IPS-15b (cell line): ENCODE measurements at regions not wholly inside any gene's neighbourhood (a gene's known extent, or its start where the extent isn't known, plus 50 kb on each side); places are given as distances from the start of the nearest gene placed in this dataset.
A peak's percentile ranks its signal among the peaks of the same experiment; 100 is the strongest.

ENCODE experiments used
- H3K27me3 ChIP-seq: one replicate; pipeline ENCODE4 v1.6.1; 2013; ENCODE audit warnings: low read length; ENCODE audit not compliant: control insufficient read depth, insufficient read depth
- H3K36me3 ChIP-seq: one replicate; pipeline ENCODE4 v1.6.1; 2013; ENCODE audit warnings: low read length; ENCODE audit not compliant: control insufficient read depth, insufficient read depth
- H3K4me1 ChIP-seq: one replicate; pipeline ENCODE4 v1.6.1; 2013; ENCODE audit warnings: mild to moderate bottlenecking, low read length; ENCODE audit not compliant: control insufficient read depth, insufficient read depth
- H3K4me3 ChIP-seq: one replicate; pipeline ENCODE4 v1.5.1; 2013; ENCODE audit warnings: low read depth, low read length
- H3K9ac ChIP-seq: one replicate; pipeline ENCODE4 v1.6.1; 2013; ENCODE audit warnings: low read depth, mild to moderate bottlenecking, low read length
- H3K9me3 ChIP-seq: one replicate; pipeline ENCODE4 v1.6.1; 2013; ENCODE audit warnings: mild to moderate bottlenecking, low read length; ENCODE audit not compliant: control insufficient read depth, insufficient read depth

DNA sequence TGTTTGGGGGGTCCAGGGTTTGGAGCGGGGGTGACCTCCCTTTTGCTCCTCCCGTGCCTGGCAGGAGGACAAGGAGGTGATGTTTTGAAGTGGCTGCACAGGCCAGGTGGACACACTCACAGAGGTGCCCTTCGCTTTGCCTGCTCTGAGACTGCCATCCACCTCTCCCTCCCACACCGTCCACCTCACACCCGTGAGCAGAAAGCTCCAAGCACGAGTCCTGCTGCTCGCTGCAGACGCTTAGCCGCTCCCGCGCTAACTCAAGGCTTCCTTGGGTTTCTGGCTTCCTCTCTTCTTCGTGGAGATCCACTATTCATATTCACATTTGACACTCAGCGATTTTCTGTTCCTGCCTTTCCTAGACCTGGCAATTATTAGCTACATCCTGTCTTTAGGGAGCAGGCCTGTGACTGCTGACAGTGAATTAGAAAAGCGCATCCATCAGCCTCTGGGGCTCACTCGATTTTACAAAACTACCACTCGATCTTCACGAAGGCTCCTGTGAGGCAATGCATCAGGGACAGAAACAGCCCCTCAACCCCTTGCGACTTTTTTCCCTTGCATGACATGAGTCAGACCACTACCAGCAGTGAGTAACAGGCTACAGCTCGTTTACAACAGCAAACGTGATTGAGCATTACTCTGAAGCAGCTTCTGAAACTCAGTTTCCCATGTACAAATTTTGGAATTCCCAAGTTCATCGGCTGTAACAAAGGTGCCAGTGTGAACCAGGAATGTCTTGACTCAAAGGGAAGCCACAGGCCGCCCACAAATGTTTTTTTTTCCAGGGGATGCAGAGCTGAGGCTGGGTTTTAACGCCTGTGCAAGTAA, 238.7 kb upstream of the SOX11 start:
- Histone ChIP-seq H3K27me3 (no peaks in the 10 kb centered on the region), H3K9ac (no peak overlapping the region), H3K4me3 (no peak overlapping the region), H3K36me3 (no peaks in the 10 kb centered on the region), H3K4me1 (peaks cover 2% of the 10 kb centered on the region), H3K9me3 (no peaks in the 10 kb centered on the region)

DNA sequence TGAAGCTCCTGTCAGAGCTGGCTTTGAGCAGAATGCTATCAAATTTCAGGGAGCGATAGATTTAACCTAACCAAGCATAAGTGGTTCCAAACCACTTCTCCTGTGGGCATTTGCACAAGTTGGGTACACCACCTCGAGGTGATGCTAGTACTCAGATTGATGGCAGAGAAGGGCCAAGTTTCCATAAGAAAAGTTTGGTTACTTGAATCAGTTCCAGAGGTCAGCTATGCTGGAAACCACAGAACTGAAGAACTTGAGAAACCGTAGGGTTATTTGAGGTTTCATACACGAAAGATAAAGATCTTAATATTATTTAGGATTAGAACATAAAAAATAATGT, 238.2 kb upstream of the SOX11 start:
- Histone ChIP-seq H3K27me3 (no peaks in the 10 kb centered on the region), H3K4me3 (no peak overlapping the region), H3K4me1 (peaks cover 2% of the 10 kb centered on the region), H3K36me3 (no peaks in the 10 kb centered on the region), H3K9me3 (no peaks in the 10 kb centered on the region), H3K9ac (no peak overlapping the region)

DNA sequence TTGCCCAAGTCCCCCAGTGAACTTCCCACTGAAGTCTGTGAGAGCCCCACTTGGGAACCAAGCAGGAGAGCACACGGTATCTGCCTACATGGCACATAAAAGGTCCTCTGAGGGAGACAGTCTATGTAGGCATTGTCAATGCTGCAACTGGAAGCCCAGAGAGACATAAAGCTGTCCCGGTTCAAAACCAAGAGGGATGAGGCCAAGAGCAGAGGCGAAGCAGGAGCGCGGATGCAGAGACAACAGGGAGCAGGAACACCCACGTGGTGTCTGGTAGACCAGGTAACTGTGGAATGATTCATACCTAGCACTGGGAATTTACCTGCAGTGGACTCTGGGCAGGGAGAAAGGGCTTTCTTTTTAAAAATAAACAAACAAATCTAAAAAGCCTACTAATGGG, 233.1 kb upstream of the SOX11 start:
- Histone ChIP-seq H3K4me1 (no peaks in the 10 kb centered on the region), H3K9me3 (no peaks in the 10 kb centered on the region), H3K4me3 (no peak overlapping the region), H3K27me3 (no peaks in the 10 kb centered on the region), H3K36me3 (no peaks in the 10 kb centered on the region), H3K9ac (no peak overlapping the region)

DNA sequence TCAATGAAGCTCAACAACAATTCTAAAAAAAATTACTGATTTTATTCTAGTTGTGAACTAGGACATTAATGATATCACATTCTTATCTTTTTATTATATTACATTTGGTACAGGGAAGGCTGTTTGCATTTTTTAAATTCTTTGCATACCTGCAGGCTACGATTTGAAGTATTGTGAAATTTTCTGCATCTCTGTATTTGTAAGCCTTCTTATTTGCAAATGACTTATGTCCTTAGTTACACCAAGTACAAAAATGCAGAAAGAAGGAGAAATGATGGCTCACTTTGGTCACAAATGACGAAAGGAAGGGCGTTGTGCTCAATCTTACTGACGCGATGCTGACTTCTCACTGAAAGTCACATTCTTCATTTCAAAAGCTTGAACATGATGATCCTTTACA, 227.5 kb upstream of the SOX11 start:
- Histone ChIP-seq H3K9me3 (no peaks in the 10 kb centered on the region), H3K4me3 (no peak overlapping the region), H3K9ac (no peak overlapping the region), H3K4me1 (no peaks in the 10 kb centered on the region), H3K36me3 (no peaks in the 10 kb centered on the region), H3K27me3 (no peaks in the 10 kb centered on the region)

DNA sequence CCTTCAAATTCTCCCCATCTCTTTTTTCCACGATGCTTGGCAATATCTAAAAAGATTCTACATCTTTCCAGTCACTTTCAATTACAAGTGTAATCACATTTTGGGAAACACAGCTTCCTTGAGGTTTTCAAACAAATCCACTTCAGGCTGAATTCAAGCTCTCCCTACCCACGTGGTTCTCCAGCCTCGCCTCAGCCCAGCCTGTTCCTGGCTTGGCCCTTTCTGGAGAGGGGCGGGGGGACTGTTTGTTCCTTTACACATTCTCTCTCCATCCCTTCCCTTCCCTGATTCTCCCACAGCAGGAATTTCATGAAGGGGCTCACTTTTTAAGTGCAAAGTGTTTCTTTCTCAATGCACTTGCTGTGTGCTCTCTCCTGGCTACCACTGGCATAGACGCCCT, 226.3 kb upstream of the SOX11 start:
- no peaks in the 10 kb centered on the region for H3K27me3 ChIP-seq
- H3K36me3 ChIP-seq = no peaks in the 10 kb centered on the region
- H3K9me3 ChIP-seq = no peaks in the 10 kb centered on the region
- H3K9ac ChIP-seq = no peak overlapping the region
- no peak overlapping the region for H3K4me3 ChIP-seq
- no peaks in the 10 kb centered on the region for H3K4me1 ChIP-seq

DNA sequence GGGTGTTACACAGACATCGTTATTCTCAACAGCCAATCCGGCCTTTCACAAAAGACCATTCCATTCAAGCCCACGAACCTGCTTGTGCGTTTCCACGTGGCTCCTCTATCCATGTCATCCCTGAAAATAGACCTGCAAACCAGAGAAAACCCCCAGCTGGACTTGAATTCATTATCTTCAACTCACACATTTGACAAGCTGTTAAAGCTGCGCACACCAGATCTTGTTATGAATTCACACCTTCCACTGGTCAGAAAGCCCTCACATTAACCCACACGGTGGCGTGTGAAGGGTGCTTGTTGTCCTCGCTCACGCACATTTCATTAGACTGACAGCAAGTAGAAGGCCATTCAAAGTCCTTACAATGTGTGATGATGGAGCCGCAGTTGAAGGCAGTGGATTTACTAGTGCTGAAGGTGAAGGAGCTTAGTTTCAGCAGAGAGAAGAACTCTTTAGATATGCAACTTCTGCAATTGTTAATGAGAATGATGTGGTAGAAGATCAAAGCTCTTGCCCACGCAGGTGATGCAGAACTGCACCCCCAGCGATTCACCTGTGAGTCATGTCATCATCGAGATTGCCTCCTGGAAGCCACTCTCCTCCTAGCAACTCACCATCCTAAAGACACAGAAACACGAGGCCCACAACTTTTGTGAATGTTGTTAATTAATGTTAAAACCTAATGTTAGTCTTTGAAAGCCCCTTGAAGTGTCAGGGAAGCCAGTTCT, 224.8 kb upstream of the SOX11 start:
- Histone ChIP-seq H3K27me3 (no peaks in the 10 kb centered on the region), H3K9me3 (no peaks in the 10 kb centered on the region), H3K36me3 (no peaks in the 10 kb centered on the region), H3K9ac (no peak overlapping the region), H3K4me3 (no peak overlapping the region), H3K4me1 (no peaks in the 10 kb centered on the region)

DNA sequence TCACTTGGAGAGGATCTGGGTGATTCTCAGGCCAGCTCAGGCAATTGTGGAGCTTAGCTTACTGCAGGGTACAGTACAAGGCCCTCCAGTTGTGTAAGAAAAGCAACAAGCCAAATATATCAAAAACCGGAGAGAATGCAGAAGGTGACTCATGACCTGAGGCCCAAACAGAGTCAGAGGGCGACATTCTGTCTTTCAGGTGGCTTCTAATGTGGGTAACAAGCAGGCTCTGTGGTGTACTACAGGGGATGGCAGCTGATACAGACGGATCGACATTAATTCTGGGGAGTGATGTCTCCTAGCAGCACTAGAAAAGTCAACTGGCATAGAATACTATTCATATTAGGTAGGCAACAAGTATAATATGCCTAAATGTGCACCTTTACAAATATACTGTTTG, 219.5 kb upstream of the SOX11 start:
- Histone ChIP-seq H3K9ac (no peak overlapping the region), H3K4me3 (no peak overlapping the region), H3K4me1 (no peaks in the 10 kb centered on the region), H3K9me3 (no peaks in the 10 kb centered on the region), H3K27me3 (no peaks in the 10 kb centered on the region), H3K36me3 (no peaks in the 10 kb centered on the region)

DNA sequence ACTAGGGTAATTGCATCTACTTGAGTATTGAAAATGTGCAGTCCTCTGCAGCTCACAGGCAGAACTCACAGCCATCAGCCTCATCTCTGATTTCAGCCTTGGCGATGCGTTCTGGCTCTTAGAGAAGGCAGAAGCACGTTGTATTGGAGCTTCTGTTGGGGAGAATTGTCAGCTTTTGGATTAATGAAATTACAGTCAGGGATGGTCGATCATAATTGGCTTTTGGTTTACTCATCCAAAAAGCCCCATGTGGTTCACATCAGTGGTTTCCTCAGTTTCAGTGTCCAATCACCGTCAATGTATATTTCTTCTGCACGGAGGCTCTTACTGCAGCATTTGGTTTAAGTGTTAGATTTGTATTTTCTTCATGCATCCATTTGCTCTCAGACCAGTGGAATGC, 218.5 kb upstream of the SOX11 start:
- Histone ChIP-seq H3K36me3 (no peaks in the 10 kb centered on the region), H3K4me3 (no peak overlapping the region), H3K27me3 (no peaks in the 10 kb centered on the region), H3K9ac (no peak overlapping the region), H3K9me3 (no peaks in the 10 kb centered on the region), H3K4me1 (no peaks in the 10 kb centered on the region)

DNA sequence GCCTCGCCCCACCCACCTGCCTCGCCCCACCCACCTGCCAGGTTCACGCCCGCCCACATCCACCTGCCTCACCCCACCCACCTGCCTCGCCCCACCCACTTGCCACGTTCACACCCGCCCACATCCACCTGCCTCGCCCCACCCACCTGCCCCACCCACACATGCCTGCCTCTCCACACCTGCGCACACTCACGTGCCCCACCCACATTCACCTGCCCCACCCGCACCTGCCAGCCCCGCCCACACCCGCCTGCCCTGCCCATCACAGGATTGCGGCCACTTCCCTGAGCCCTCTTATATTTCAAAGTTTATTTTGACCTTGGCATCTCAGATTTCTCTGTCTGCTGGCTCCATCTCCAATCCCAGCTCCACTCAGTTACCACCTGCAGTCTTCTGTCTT, 217.5 kb upstream of the SOX11 start:
- H3K4me3 ChIP-seq = no peak overlapping the region

DNA sequence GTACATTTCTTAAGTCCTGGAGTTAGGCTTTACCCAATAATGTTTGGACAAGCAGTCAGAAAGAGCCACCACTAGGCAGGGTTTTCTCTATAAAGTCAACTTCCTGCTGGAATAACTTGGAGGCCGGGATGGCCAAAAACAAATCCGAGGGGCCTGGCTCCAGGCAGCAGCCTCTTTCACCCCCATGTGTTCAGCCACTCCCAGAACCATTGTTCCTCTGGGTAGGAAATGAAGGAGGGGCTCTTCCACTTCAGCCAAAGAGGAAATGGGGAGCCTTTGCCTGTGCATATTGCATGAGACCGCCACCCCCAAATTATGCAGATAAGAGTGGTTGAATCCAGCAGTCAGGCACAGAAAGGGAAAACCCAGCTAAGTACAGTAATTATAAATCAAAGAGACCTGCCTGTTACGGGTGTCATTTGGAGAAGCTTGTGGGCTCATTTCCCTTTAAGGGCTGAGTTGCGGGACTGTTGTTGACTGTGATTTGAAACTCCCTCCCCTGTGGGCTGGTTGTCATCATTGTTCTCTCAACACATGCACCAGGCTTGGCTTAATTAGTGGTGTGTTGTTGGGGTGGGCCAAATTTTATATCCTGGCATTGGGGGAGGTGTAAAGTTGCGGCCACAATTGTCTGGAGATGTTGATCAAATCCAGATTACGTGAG, 212.8 kb upstream of the SOX11 start:
- Histone ChIP-seq H3K9me3 (no peaks in the 10 kb centered on the region), H3K4me3 (peak overlapping the region; percentile 10), H3K27me3 (no peaks in the 10 kb centered on the region), H3K4me1 (peaks cover 25% of the 10 kb centered on the region), H3K36me3 (no peaks in the 10 kb centered on the region), H3K9ac (no peak overlapping the region)

More for the DNA sequence above, 217.5 kb upstream of the SOX11 start:
- Histone ChIP-seq H3K9me3 (no peaks in the 10 kb centered on the region), H3K4me1 (peaks cover 6% of the 10 kb centered on the region), H3K9ac (no peak overlapping the region), H3K36me3 (no peaks in the 10 kb centered on the region), H3K27me3 (no peaks in the 10 kb centered on the region)

DNA sequence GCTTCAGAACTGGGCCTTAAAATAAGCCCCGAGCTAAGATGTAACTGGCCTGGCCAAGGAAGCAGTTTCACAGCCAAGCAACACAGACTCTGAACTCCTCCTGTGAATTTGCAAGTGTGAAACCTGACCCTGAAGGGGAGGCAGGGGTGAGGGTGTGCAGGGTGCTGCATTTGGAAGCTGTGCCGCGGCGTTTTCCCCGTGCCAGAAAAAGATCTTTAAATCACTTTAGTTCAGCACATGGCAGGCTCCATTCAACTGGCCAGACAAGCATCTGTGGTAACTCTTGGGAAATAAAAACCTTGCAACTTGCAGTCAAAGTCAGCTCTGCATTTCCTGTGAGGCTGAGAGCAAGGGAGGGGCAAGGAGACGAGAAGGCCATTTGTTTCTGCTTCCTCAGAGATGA, 209.3 kb upstream of the SOX11 start:
- Histone ChIP-seq H3K36me3 (no peaks in the 10 kb centered on the region), H3K27me3 (peaks cover 2% of the 10 kb centered on the region), H3K9ac (no peak overlapping the region), H3K9me3 (no peaks in the 10 kb centered on the region), H3K4me3 (no peak overlapping the region), H3K4me1 (peaks cover 35% of the 10 kb centered on the region)

DNA sequence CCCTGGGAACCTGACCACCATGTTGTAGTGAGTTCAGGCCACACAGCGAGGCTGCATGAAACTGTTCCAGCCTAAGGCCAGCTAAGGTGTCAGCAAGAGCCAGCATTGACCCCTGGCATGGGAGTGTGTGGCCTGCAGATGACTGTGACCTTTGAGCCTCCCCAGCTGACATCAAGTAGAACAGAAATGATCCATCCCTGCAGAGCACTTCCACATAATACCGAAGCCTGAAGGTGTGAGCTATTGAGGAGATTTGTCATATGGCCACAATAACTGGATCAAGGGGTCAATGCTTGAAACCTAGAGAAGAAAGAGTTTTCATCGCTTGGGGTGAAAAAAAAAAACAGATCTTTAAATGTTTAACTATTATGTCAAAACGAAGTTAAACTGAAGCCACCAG, 207.3 kb upstream of the SOX11 start:
- Histone ChIP-seq H3K27me3 (peaks cover 2% of the 10 kb centered on the region), H3K36me3 (no peaks in the 10 kb centered on the region), H3K4me3 (no peak overlapping the region), H3K9ac (no peak overlapping the region), H3K4me1 (peaks cover 27% of the 10 kb centered on the region), H3K9me3 (no peaks in the 10 kb centered on the region)
